H1 (cell line): ENCODE measurements at regions not wholly inside any gene's neighbourhood (a gene's known extent, or its start where the extent isn't known, plus 50 kb on each side); places are given as distances from the start of the nearest gene placed in this dataset.

Source experiments
- CTCF ChIA-PET: fragments of 300-600 bp; sonication (Branson Sonifier 250); formaldehyde crosslinking; loops from one replicate; lab custom pipeline; 2021; ENCODE audit not compliant: partially characterized antibody; lab: Charles Lee
- POLR2A ChIA-PET: fragments of 300-600 bp; sonication (Branson Sonifier 250); formaldehyde crosslinking; loops from one replicate; lab custom pipeline; 2021; ENCODE audit warnings: inconsistent platforms; ENCODE audit not compliant: partially characterized antibody; lab: Charles Lee
- DNase-seq, 2 experiments: peaks; one replicate each; pipeline versions ENCODE4 v3.0.0 to v3.0.0-alpha.2; 2010 to 2022; ENCODE audit warnings: low spot score in 2 of 2, low read depth in 1 of 2, mixed read lengths in 1 of 2
- FAIRE-seq: peaks from 2 replicates; lab custom pipeline; 2011; peaks lifted over from hg19 to GRCh38; lab: Jason Lieb, UNC
- H2AFZ ChIP-seq: 2 replicates; pipeline ENCODE4 v1.8.1; 2012; ENCODE audit warnings: low read length, inconsistent platforms
- H2AK5ac ChIP-seq: 2 replicates; pipeline ENCODE4 v1.6.1; 2013; ENCODE audit warnings: low read depth, low read length
- H2BK120ac ChIP-seq: replicated peaks from 2 replicates; pipeline ENCODE3; 2013; ENCODE audit warnings: low read depth, low read length, inconsistent platforms
- H2BK12ac ChIP-seq: 2 replicates; pipeline ENCODE4 v1.6.1; 2013; ENCODE audit warnings: low read depth, low read length
- H2BK15ac ChIP-seq: 2 replicates; pipeline ENCODE4 v1.6.1; 2013; ENCODE audit warnings: low read length
- H2BK20ac ChIP-seq: 2 replicates; pipeline ENCODE4 v1.6.1; 2013; ENCODE audit warnings: low read length
- H2BK5ac ChIP-seq: 2 replicates; pipeline ENCODE4 v1.6.1; 2013; ENCODE audit warnings: low read depth, low read length
- H3K14ac ChIP-seq: 2 replicates; pipeline ENCODE4 v1.6.1; 2013; ENCODE audit warnings: inconsistent platforms; ENCODE audit not compliant: insufficient read length
- H3K18ac ChIP-seq: 2 replicates; pipeline ENCODE4 v1.6.1; 2013; ENCODE audit warnings: low read length; ENCODE audit errors: extremely low read depth
- H3K23ac ChIP-seq: 2 replicates; pipeline ENCODE4 v1.6.1; 2013; ENCODE audit warnings: inconsistent platforms; ENCODE audit not compliant: insufficient read length
- H3K23me2 ChIP-seq: 2 replicates; pipeline ENCODE4 v1.6.1; 2013; ENCODE audit warnings: low read depth, low read length
- H3K27ac ChIP-seq: 2 replicates; pipeline ENCODE4 v1.6.1; 2011; ENCODE audit warnings: low read depth, low read length, inconsistent platforms
- H3K27me3 ChIP-seq, 4 experiments: replicated peaks in 1 of 4; 1 replicate in 1 of 4; 2 replicates in 3 of 4; pipeline versions ENCODE4 v1.6.1 to v1.8.1; 2011 to 2013; ENCODE audit warnings: low read length in 3 of 4, mild to moderate bottlenecking in 3 of 4, inconsistent platforms in 2 of 4, mixed read lengths in 2 of 4, moderate library complexity in 1 of 4; ENCODE audit not compliant: control insufficient read depth in 3 of 4, insufficient read depth in 3 of 4; ENCODE audit errors: extremely low read depth in 1 of 4
- H3K36me3 ChIP-seq, 4 experiments: 2 replicates each; pipeline versions ENCODE4 v1.6.1 to v1.8.1; 2011 to 2013; ENCODE audit warnings: mild to moderate bottlenecking in 4 of 4, low read length in 3 of 4, moderate library complexity in 2 of 4, control low read depth in 1 of 4, inconsistent platforms in 1 of 4; ENCODE audit not compliant: insufficient read depth in 4 of 4, control insufficient read depth in 2 of 4
- H3K4ac ChIP-seq: replicated peaks from 2 replicates; pipeline ENCODE3; 2013; ENCODE audit warnings: low read length, low read depth, mixed read lengths, inconsistent platforms; ENCODE audit not compliant: insufficient read length
- H3K4me1 ChIP-seq, 4 experiments: replicated peaks in 1 of 4; 1 replicate in 1 of 4; 2 replicates in 3 of 4; pipeline versions ENCODE4 v1.6.1 to v1.8.1; 2011 to 2013; ENCODE audit warnings: low read length in 3 of 4, inconsistent platforms in 2 of 4, mixed read lengths in 1 of 4; ENCODE audit not compliant: insufficient read depth in 4 of 4, control insufficient read depth in 3 of 4
- H3K4me2 ChIP-seq, 2 experiments: 2 replicates each; pipeline versions ENCODE4 v1.6.1 to v1.8.1; 2011 to 2013; ENCODE audit warnings: low read depth in 2 of 2, low read length in 2 of 2, control low read depth in 1 of 2, inconsistent platforms in 1 of 2, mild to moderate bottlenecking in 1 of 2; ENCODE audit not compliant: insufficient read depth in 1 of 2
- H3K4me3 ChIP-seq, 4 experiments: fragments of 200-600, 300-600 bp in 1 of 4; sonication (generic), shearing (Covaris generic), sonication (Bioruptor Twin) in 1 of 4; 2 replicates each; pipeline versions ENCODE4 v1.5.1 to v1.8.1; 2011 to 2016; ENCODE audit warnings: low read length in 4 of 4, low read depth in 3 of 4, control low read depth in 2 of 4, inconsistent platforms in 2 of 4, mild to moderate bottlenecking in 2 of 4, mixed read lengths in 1 of 4, moderate library complexity in 1 of 4; ENCODE audit not compliant: insufficient read depth in 2 of 4; ENCODE audit errors: extremely low read depth in 1 of 4
- H3K56ac ChIP-seq: replicated peaks from 2 replicates; pipeline ENCODE3; 2013; ENCODE audit warnings: low read depth, mild to moderate bottlenecking, mixed read lengths, low read length, inconsistent platforms; ENCODE audit not compliant: insufficient read length
- H3K79me1 ChIP-seq: 2 replicates; pipeline ENCODE4 v1.6.1; 2013; ENCODE audit warnings: low read depth, low read length, control low read depth
- H3K79me2 ChIP-seq, 2 experiments: 2 replicates each; pipeline versions ENCODE4 v1.6.1 to v1.8.1; 2012 to 2013; ENCODE audit warnings: low read length in 2 of 2, mild to moderate bottlenecking in 2 of 2, inconsistent platforms in 1 of 2; ENCODE audit not compliant: insufficient read depth in 2 of 2, control insufficient read depth in 1 of 2
- H3K9ac ChIP-seq, 4 experiments: replicated peaks in 1 of 4; 1 replicate in 1 of 4; 2 replicates in 3 of 4; pipeline versions ENCODE4 v1.6.1 to v1.8.1; 2011 to 2013; ENCODE audit warnings: low read depth in 3 of 4, low read length in 3 of 4, control low read depth in 2 of 4, mild to moderate bottlenecking in 2 of 4, moderate library complexity in 2 of 4, inconsistent platforms in 1 of 4; ENCODE audit errors: extremely low read depth in 1 of 4
- H3K9me3 ChIP-seq, 2 experiments: 2 replicates each; pipeline versions ENCODE4 v1.6.1 to v1.8.1; 2012 to 2013; ENCODE audit warnings: mild to moderate bottlenecking in 2 of 2, moderate library complexity in 2 of 2, control low read depth in 1 of 2, inconsistent platforms in 1 of 2, low read depth in 1 of 2, low read length in 1 of 2, mixed read lengths in 1 of 2; ENCODE audit not compliant: insufficient read depth in 2 of 2
- H4K20me1 ChIP-seq, 2 experiments: replicated peaks in 1 of 2; 2 replicates each; pipeline versions ENCODE3 to v1.8.1; 2011 to 2013; ENCODE audit warnings: inconsistent platforms in 2 of 2, low read length in 2 of 2, mild to moderate bottlenecking in 1 of 2; ENCODE audit not compliant: insufficient read depth in 2 of 2, control insufficient read depth in 1 of 2
- H4K5ac ChIP-seq: 2 replicates; pipeline ENCODE4 v1.6.1; 2013; ENCODE audit warnings: low read length, low read depth, mixed read lengths, inconsistent platforms; ENCODE audit not compliant: insufficient read length
- H4K8ac ChIP-seq: 2 replicates; pipeline ENCODE4 v1.8.0; 2013; ENCODE audit warnings: mild to moderate bottlenecking, moderate library complexity, low read length, inconsistent platforms; ENCODE audit not compliant: insufficient read depth; ENCODE audit errors: extremely low read depth
- H4K91ac ChIP-seq: replicated peaks from 2 replicates; pipeline ENCODE3; 2013; ENCODE audit warnings: low read length, mixed read lengths, inconsistent platforms; ENCODE audit not compliant: insufficient read length
- ATF2 ChIP-seq: IDR thresholded peaks from 2 replicates; pipeline ENCODE4 v1.6.1; 2012; ENCODE audit warnings: low read length, inconsistent platforms
- BACH1 ChIP-seq: IDR thresholded peaks from 2 replicates; pipeline ENCODE4 v1.6.1; 2012; ENCODE audit warnings: low read length, improper control_type of control experiment
- CEBPB ChIP-seq: IDR thresholded peaks from 2 replicates; pipeline ENCODE4 v1.6.1; 2012; ENCODE audit warnings: low read depth, low read length
- RXRA ChIP-seq: IDR thresholded peaks from 2 replicates; pipeline ENCODE4 v1.6.1; 2011; ENCODE audit warnings: low read depth, mild to moderate bottlenecking, low read length, moderate library complexity; ENCODE audit not compliant: insufficient read depth
- WGBS, 2 experiments: shearing (Covaris generic) in 1 of 2; methylation state at CpG; one replicate each; pipeline versions ENCODE4 v1.1.6 to v1.1.7; 2013 to 2015; ENCODE audit warnings: low lambda C conversion rate in 2 of 2, mixed read lengths in 2 of 2, inconsistent platforms in 1 of 2, low coverage in 1 of 2, missing lambda C conversion rate in 1 of 2; ENCODE audit not compliant: insufficient replicate concordance in 2 of 2, insufficient coverage in 1 of 2, insufficient read length in 1 of 2; ENCODE audit errors: extremely low coverage in 1 of 2, missing lambda C conversion rate in 1 of 2; 5-methylcytosine and 5-hydroxymethylcytosine counted together

DNA sequence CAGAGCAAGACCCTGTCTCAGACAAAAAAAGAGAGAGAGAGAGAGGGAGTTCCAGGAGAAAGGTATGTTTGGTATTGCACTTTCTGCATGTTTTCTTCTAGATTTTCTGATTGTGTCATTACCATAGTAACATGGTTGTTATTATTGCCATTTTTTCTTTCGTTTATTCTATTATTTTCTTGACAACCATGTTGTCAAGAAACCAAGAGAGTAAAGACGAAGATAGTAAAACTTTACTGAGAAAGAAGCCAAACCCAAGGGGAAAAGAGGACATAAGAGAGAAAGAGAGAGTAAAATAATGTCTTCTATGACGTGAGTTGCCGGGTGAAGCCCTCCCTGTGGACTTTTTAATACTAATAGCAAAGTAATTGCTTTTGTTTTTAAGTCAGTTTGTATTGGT lies 1186.0 kb upstream of the SEL1L start:
- Histone ChIP-seq H2AFZ (no peak overlapping the region), H3K4ac (no peak overlapping the region), H3K14ac (no peak overlapping the region), H3K27me3 (no peaks in the 10 kb centered on the region), H2AK5ac (no peak overlapping the region), H3K36me3 (no peaks in the 10 kb centered on the region), H4K8ac (no peak overlapping the region), H2BK5ac (no peak overlapping the region), H3K9ac (no peak overlapping the region), H2BK20ac (no peak overlapping the region), H2BK120ac (no peak overlapping the region), H3K4me1 (no peaks in the 10 kb centered on the region), H3K4me2 (no peak overlapping the region), H3K79me1 (no peaks in the 10 kb centered on the region), H4K20me1 (peaks cover 0 to 2% of the 10 kb centered on the region in 2 experiments), H3K9me3 (no peaks in the 10 kb centered on the region), H3K18ac (no peak overlapping the region), H3K56ac (no peak overlapping the region), H3K4me3 (no peak overlapping the region), H4K5ac (no peak overlapping the region), H3K23me2 (peaks cover under 1% of the 10 kb centered on the region; the same call in 1 of the 2 replicates), H3K23ac (no peak overlapping the region), H4K91ac (no peak overlapping the region), H3K79me2 (no peaks in the 10 kb centered on the region), H2BK15ac (no peak overlapping the region), H2BK12ac (no peak overlapping the region)
- DNase-seq (no peak), FAIRE-seq (no peak)
- CTCF ChIA-PET: interaction anchor here (1.2 kb wide), 1 partner anchor 132 kb away, joined by 3 read pairs; no protein-coding TSS in a partner anchor
- POLR2A ChIA-PET: no interaction called here
- 89% methylated on average over 4 of the region's 4 CpGs; no CpG with 5 or more reads in 1 of the 2 experiments for WGBS, 2 experiments
- TF ChIP-seq RXRA (no peak), ATF2 (no peak), BACH1 (no peak), CEBPB (no peak)
- TF ChIP-seq, all 59 proteins: peak for 0
- H3K27ac ChIP-seq: no peak overlapping the region
